B cell (primary cell): ENCODE measurements at regions not wholly inside any gene's neighbourhood (a gene's known extent, or its start where the extent isn't known, plus 50 kb on each side); places are given as distances from the start of the nearest gene placed in this dataset.

ENCODE experiments used
- ATAC-seq: fragments of 200-7000 bp; cut with Tn5 transposase; one replicate; pipeline ENCODE4 v1.10.0; 2021; ENCODE audit warnings: low read depth, mild to moderate bottlenecking, moderate number of reproducible peaks, moderate library complexity
- CTCF ChIA-PET: fragments of 350-600 bp; sonication (Branson Sonifier 250); formaldehyde crosslinking; loops from one replicate; lab custom pipeline; 2021; ENCODE audit warnings: antibody characterized with exemption, inconsistent platforms; lab: Charles Lee
- POLR2A ChIA-PET: fragments of 350-600 bp; sonication (Branson Sonifier 250); formaldehyde crosslinking; loops from one replicate; lab custom pipeline; 2021; ENCODE audit warnings: antibody characterized with exemption; lab: Charles Lee
- DNase-seq: peaks from one replicate; pipeline ENCODE4 v3.0.0; 2013
- H2AFZ ChIP-seq: 2 replicates; pipeline ENCODE4 v1.6.1; 2012; ENCODE audit warnings: mild to moderate bottlenecking, low read depth, low read length; ENCODE audit not compliant: insufficient read depth, poor library complexity, severe bottlenecking
- H3K27ac ChIP-seq, 2 donors: 1 replicate in 1 of 2; 2 replicates in 1 of 2; pipeline ENCODE4 v1.5.1; 2012 to 2013; ENCODE audit warnings: low read length in 2 of 2, mild to moderate bottlenecking in 2 of 2, moderate library complexity in 1 of 2
- H3K27me3 ChIP-seq, 4 experiments: fragments of 200-600 bp in 1 of 4; sonication (generic) in 1 of 4; replicated peaks in 1 of 4; 1 replicate in 2 of 4; 2 replicates in 2 of 4; pipeline versions ENCODE4 v1.6.1 to v1.7.0; 2013 to 2016; ENCODE audit warnings: low read length in 3 of 4, mild to moderate bottlenecking in 2 of 4, mixed read lengths in 1 of 4, moderate library complexity in 1 of 4; ENCODE audit not compliant: insufficient read depth in 4 of 4, control insufficient read depth in 3 of 4; ENCODE audit errors: control extremely low read depth in 1 of 4
- H3K36me3 ChIP-seq, 2 experiments: replicated peaks in 1 of 2; 1 replicate in 1 of 2; 2 replicates in 1 of 2; pipeline versions ENCODE4 v1.6.1 to v1.7.1; 2013; ENCODE audit warnings: low read length in 1 of 2; ENCODE audit not compliant: insufficient read depth in 2 of 2, control insufficient read depth in 1 of 2; ENCODE audit errors: control extremely low read depth in 1 of 2, extremely low read depth in 1 of 2
- H3K4me1 ChIP-seq, 2 donors: fragments of 200-600 bp in 1 of 2; sonication (generic) in 1 of 2; 1 replicate in 1 of 2; 2 replicates in 1 of 2; pipeline versions ENCODE4 v1.5.1 to v1.6.1; 2013 to 2017; ENCODE audit warnings: low read length in 2 of 2; ENCODE audit not compliant: control insufficient read depth in 2 of 2, insufficient read depth in 2 of 2
- H3K4me2 ChIP-seq: replicated peaks from 2 replicates; pipeline ENCODE3; 2012; ENCODE audit warnings: mild to moderate bottlenecking, low read depth, low read length; ENCODE audit not compliant: poor library complexity, severe bottlenecking
- H3K4me3 ChIP-seq, 5 experiments: fragments of 200-600 bp in 1 of 5; sonication (generic) in 1 of 5; 1 replicate in 3 of 5; 2 replicates in 2 of 5; pipeline versions ENCODE4 v1.5.1 to v1.7.0; 2011 to 2016; ENCODE audit warnings: low read length in 4 of 5, mild to moderate bottlenecking in 4 of 5, low read depth in 2 of 5, control low read depth in 1 of 5, moderate library complexity in 1 of 5; ENCODE audit not compliant: insufficient read depth in 1 of 5; ENCODE audit errors: control extremely low read depth in 1 of 5, extremely low read depth in 1 of 5
- H3K79me2 ChIP-seq: fragments of 200-600 bp; sonication (generic); one replicate; pipeline ENCODE4 v1.6.0; 2016; ENCODE audit warnings: low read length; ENCODE audit not compliant: control insufficient read depth, insufficient read depth
- H3K9ac ChIP-seq: fragments of 200-600 bp; sonication (generic); 2 replicates; pipeline ENCODE4 v1.6.1; 2017; ENCODE audit warnings: mild to moderate bottlenecking, low read length, moderate library complexity
- H3K9me3 ChIP-seq, 3 donors: one replicate each; pipeline versions ENCODE4 v1.6.1 to v1.7.1; 2013; ENCODE audit warnings: low read length in 2 of 3; ENCODE audit not compliant: control insufficient read depth in 2 of 3, insufficient read depth in 1 of 3; ENCODE audit errors: control extremely low read depth in 1 of 3
- H4K20me1 ChIP-seq: 2 replicates; pipeline ENCODE4 v1.6.0; 2012; ENCODE audit warnings: mild to moderate bottlenecking, low read length; ENCODE audit not compliant: insufficient read depth, control insufficient read depth, poor library complexity, severe bottlenecking
- H3K27ac Mint-ChIP-seq: one replicate; pipeline ENCODE4 v1.8.0; 2021; ENCODE audit warnings: mixed read lengths
- H3K27me3 Mint-ChIP-seq: one replicate; pipeline ENCODE4 v1.8.0; 2021; ENCODE audit warnings: mixed read lengths
- H3K4me1 Mint-ChIP-seq: one replicate; pipeline ENCODE4 v1.8.0; 2021; ENCODE audit warnings: mixed read lengths
- H3K4me3 Mint-ChIP-seq: one replicate; pipeline ENCODE4 v1.8.0; 2021; ENCODE audit warnings: mixed read lengths
- H3K9me3 Mint-ChIP-seq: one replicate; pipeline ENCODE4 v1.8.0; 2022; ENCODE audit warnings: mixed read lengths; ENCODE audit not compliant: insufficient read depth
- EZH2 ChIP-seq: IDR thresholded peaks from 2 replicates; pipeline ENCODE4 v1.6.1; 2012; ENCODE audit warnings: borderline replicate concordance, low read depth, mild to moderate bottlenecking, moderate library complexity, low read length; ENCODE audit not compliant: insufficient read depth, poor library complexity, severe bottlenecking
- WGBS: methylation state at CpG from one replicate; pipeline ENCODE4 v1.1.5; 2013; ENCODE audit warnings: missing lambda C conversion rate; ENCODE audit not compliant: insufficient coverage; 5-methylcytosine and 5-hydroxymethylcytosine counted together
- intact Hi-C: fragments of 100-400 bp; cut with micrococcal nuclease; formaldehyde crosslinking; loops from one replicate; pipeline ENCODE4 v1.10.0; 2022
- TF ChIP-seq, protein P1 (sequence below): fragments of 200-600 bp; IDR thresholded peaks from one replicate; pipeline ENCODE4 v1.8.0; 2022; ENCODE audit warnings: antibody characterized with exemption, mild to moderate bottlenecking

GRCh38 chr17:79189305-79189704 is 114.7 kb downstream of the ENGASE start:
- H3K27ac ChIP-seq = no peak overlapping the region
- H4K20me1 ChIP-seq = no peaks in the 10 kb centered on the region
- H3K27me3 ChIP-seq = peaks cover 0 to 45% (median 5%) of the 10 kb centered on the region in 4 experiments
- no peaks in the 10 kb centered on the region for H3K36me3 ChIP-seq
- H3K27me3 Mint-ChIP-seq = peaks cover 50% of the 10 kb centered on the region
- H3K4me1 ChIP-seq = no peaks in the 10 kb centered on the region
- no peak overlapping the region for H3K4me3 Mint-ChIP-seq
- peaks cover 0 to 5% (median 0%) of the 10 kb centered on the region in 3 donors for H3K9me3 ChIP-seq
- no peak for DNase-seq
- ATAC-seq = no peak
- no peak overlapping the region for H3K4me3 ChIP-seq
- intact Hi-C loops = no loop called here
- no peaks in the 10 kb centered on the region for H3K4me1 Mint-ChIP-seq
- ChIA-PET CTCF (interaction anchor here (8.7 kb wide), 1 partner anchor 203 kb away, joined by 277 read pairs; no protein-coding TSS in a partner anchor), POLR2A (no interaction called here)
- WGBS = 77% methylated on average over 12 of the region's 14 CpGs
- no peak overlapping the region for H3K9ac ChIP-seq
- no peak overlapping the region for H3K4me2 ChIP-seq
- no peaks in the 10 kb centered on the region for H3K79me2 ChIP-seq
- no peak overlapping the region for H3K27ac Mint-ChIP-seq
- TF ChIP-seq, protein P1, sequence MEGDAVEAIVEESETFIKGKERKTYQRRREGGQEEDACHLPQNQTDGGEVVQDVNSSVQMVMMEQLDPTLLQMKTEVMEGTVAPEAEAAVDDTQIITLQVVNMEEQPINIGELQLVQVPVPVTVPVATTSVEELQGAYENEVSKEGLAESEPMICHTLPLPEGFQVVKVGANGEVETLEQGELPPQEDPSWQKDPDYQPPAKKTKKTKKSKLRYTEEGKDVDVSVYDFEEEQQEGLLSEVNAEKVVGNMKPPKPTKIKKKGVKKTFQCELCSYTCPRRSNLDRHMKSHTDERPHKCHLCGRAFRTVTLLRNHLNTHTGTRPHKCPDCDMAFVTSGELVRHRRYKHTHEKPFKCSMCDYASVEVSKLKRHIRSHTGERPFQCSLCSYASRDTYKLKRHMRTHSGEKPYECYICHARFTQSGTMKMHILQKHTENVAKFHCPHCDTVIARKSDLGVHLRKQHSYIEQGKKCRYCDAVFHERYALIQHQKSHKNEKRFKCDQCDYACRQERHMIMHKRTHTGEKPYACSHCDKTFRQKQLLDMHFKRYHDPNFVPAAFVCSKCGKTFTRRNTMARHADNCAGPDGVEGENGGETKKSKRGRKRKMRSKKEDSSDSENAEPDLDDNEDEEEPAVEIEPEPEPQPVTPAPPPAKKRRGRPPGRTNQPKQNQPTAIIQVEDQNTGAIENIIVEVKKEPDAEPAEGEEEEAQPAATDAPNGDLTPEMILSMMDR = no peak
- TF ChIP-seq EZH2 = no peak
- H3K9me3 Mint-ChIP-seq = no peaks in the 10 kb centered on the region
- no peak overlapping the region for H2AFZ ChIP-seq

GRCh38 chr17:79188685-79189084 is 114.1 kb downstream of the ENGASE start:
- POLR2A ChIA-PET = no interaction called here
- H3K4me1 Mint-ChIP-seq = no peaks in the 10 kb centered on the region
- CTCF ChIA-PET = interaction anchor here (0.6 to 8.7 kb wide), 3 partner anchors 101 to 203 kb away, joined by 3 to 277 read pairs (median 9); no protein-coding TSS in a partner anchor
- peaks cover 52% of the 10 kb centered on the region for H3K27me3 Mint-ChIP-seq
- Histone ChIP-seq H2AFZ (no peak overlapping the region), H3K79me2 (no peaks in the 10 kb centered on the region), H3K9ac (no peak overlapping the region), H3K9me3 (peaks cover 0 to 5% (median 0%) of the 10 kb centered on the region in 3 donors), H3K4me1 (no peaks in the 10 kb centered on the region), H3K27me3 (peaks cover 0 to 49% (median 5%) of the 10 kb centered on the region in 4 experiments), H3K4me3 (no peak overlapping the region), H3K36me3 (no peaks in the 10 kb centered on the region), H3K27ac (no peak overlapping the region), H4K20me1 (no peaks in the 10 kb centered on the region), H3K4me2 (no peak overlapping the region)
- H3K9me3 Mint-ChIP-seq = no peaks in the 10 kb centered on the region
- no peak overlapping the region for H3K4me3 Mint-ChIP-seq
- no peak for TF ChIP-seq EZH2
- TF ChIP-seq, protein P1 = no peak
- no peak overlapping the region for H3K27ac Mint-ChIP-seq
- DNase-seq = no peak
- 65% methylated on average over 7 of the region's 7 CpGs for WGBS
- intact Hi-C loops = no loop called here
- no peak for ATAC-seq
